Parathyroid adenoma (tissue), 2 donors: ENCODE measurements at regions not wholly inside any gene's neighbourhood (a gene's known extent, or its start where the extent isn't known, plus 50 kb on each side); places are given as distances from the start of the nearest gene placed in this dataset.

Source experiments
- H2AFZ ChIP-seq: fragments of 300-600 bp; sonication (generic); one replicate; pipeline ENCODE4 v1.7.0; 2017; ENCODE audit warnings: antibody characterized with exemption, mild to moderate bottlenecking
- H3K27ac ChIP-seq: fragments of 300-600 bp; sonication (generic); one replicate; pipeline ENCODE4 v1.7.0; 2017
- H3K27me3 ChIP-seq: fragments of 300-600 bp; sonication (generic); one replicate; pipeline ENCODE4 v1.7.0; 2017; ENCODE audit warnings: low read length; ENCODE audit not compliant: control insufficient read depth, insufficient read depth
- H3K36me3 ChIP-seq: fragments of 300-600 bp; sonication (generic); one replicate; pipeline ENCODE4 v1.7.0; 2017; ENCODE audit warnings: low read length; ENCODE audit not compliant: control insufficient read depth, insufficient read depth
- H3K4me1 ChIP-seq: fragments of 300-600 bp; sonication (generic); one replicate; pipeline ENCODE4 v1.7.0; 2017; ENCODE audit warnings: control low read depth
- H3K4me2 ChIP-seq: fragments of 300-600 bp; sonication (generic); one replicate; pipeline ENCODE4 v1.7.0; 2017; ENCODE audit warnings: low read length
- H3K4me3 ChIP-seq: fragments of 300-600 bp; sonication (generic); one replicate; pipeline ENCODE4 v1.7.0; 2017; ENCODE audit warnings: low read depth, low read length
- H3K79me2 ChIP-seq: fragments of 300-600 bp; sonication (generic); one replicate; pipeline ENCODE4 v1.7.0; 2017; ENCODE audit warnings: control low read depth
- H3K9ac ChIP-seq: fragments of 300-600 bp; sonication (generic); one replicate; pipeline ENCODE4 v1.7.0; 2017; ENCODE audit warnings: mild to moderate bottlenecking
- H3K9me3 ChIP-seq: fragments of 300-600 bp; sonication (generic); one replicate; pipeline ENCODE4 v1.7.0; 2017; ENCODE audit warnings: low read length; ENCODE audit not compliant: control insufficient read depth
- TF ChIP-seq, protein P1 (sequence below): fragments of 300-600 bp; sonication (generic); IDR thresholded peaks from one replicate; pipeline ENCODE4 v1.7.0; 2017; ENCODE audit warnings: antibody characterized with exemption, mild to moderate bottlenecking
- donor health status: primary hyperparathyroidism.

GRCh38 chr5:114969482-114969881 is 200.2 kb downstream of the TRIM36 start:
- no peak overlapping the region for H3K4me3 ChIP-seq
- H3K4me2 ChIP-seq = no peak overlapping the region
- H3K27ac ChIP-seq = no peak overlapping the region
- no peaks in the 10 kb centered on the region for H3K4me1 ChIP-seq
- H3K27me3 ChIP-seq = no peaks in the 10 kb centered on the region
- no peaks in the 10 kb centered on the region for H3K9me3 ChIP-seq
- H3K9ac ChIP-seq = no peak overlapping the region
- TF ChIP-seq, protein P1, sequence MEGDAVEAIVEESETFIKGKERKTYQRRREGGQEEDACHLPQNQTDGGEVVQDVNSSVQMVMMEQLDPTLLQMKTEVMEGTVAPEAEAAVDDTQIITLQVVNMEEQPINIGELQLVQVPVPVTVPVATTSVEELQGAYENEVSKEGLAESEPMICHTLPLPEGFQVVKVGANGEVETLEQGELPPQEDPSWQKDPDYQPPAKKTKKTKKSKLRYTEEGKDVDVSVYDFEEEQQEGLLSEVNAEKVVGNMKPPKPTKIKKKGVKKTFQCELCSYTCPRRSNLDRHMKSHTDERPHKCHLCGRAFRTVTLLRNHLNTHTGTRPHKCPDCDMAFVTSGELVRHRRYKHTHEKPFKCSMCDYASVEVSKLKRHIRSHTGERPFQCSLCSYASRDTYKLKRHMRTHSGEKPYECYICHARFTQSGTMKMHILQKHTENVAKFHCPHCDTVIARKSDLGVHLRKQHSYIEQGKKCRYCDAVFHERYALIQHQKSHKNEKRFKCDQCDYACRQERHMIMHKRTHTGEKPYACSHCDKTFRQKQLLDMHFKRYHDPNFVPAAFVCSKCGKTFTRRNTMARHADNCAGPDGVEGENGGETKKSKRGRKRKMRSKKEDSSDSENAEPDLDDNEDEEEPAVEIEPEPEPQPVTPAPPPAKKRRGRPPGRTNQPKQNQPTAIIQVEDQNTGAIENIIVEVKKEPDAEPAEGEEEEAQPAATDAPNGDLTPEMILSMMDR = no peak
- H2AFZ ChIP-seq = no peak overlapping the region
- H3K79me2 ChIP-seq = no peaks in the 10 kb centered on the region
- no peaks in the 10 kb centered on the region for H3K36me3 ChIP-seq

DNA sequence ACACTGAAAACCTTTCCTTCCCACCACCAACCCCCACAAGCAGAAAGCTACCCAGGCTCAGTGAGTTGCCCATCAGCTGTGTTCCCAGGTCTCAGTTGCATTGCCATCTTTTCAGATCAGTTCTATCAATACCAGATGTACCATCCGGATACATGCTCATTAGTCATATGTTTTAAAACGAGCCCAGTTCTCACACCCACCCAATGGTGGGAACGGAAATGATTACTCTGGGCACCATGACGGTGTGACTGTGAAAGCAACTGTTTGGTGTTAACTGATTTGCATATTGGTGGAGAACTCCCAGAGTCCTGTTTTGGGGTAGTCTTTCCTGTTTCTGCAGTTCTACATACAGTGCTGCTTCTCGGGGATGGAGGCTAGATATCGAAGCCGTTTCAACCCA is 212.3 kb downstream of the TRIM36 start:
- Histone ChIP-seq H3K36me3 (no peaks in the 10 kb centered on the region), H3K79me2 (no peaks in the 10 kb centered on the region), H3K9ac (no peak overlapping the region), H3K27ac (no peak overlapping the region), H3K4me3 (no peak overlapping the region), H2AFZ (no peak overlapping the region), H3K4me1 (no peaks in the 10 kb centered on the region), H3K9me3 (no peaks in the 10 kb centered on the region), H3K27me3 (no peaks in the 10 kb centered on the region), H3K4me2 (no peak overlapping the region)
- TF ChIP-seq, protein P1 = no peak

DNA sequence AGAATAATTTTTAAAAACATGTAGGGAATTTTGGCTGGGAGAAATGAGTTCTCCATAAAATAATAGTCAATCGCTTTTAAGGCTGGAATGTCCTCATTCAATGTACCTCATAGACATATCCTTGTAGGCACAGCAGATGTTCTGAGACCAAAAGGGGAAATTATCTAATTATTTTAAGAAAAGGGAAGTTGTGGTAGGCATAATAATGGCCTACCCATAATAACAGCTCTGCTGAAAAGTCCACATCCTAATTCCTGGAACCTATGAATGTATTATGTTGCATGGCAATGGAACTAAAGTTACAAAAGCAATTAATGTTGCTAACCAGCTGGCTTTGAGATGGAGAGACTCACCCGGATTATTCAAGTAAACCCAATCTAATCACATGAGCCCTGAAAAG is 216.1 kb downstream of the TRIM36 start:
- no peaks in the 10 kb centered on the region for H3K27me3 ChIP-seq
- no peak overlapping the region for H2AFZ ChIP-seq
- H3K4me2 ChIP-seq = no peak overlapping the region
- TF ChIP-seq, protein P1 = no peak
- H3K4me3 ChIP-seq = no peak overlapping the region
- H3K4me1 ChIP-seq = no peaks in the 10 kb centered on the region
- no peaks in the 10 kb centered on the region for H3K79me2 ChIP-seq
- no peaks in the 10 kb centered on the region for H3K36me3 ChIP-seq
- H3K27ac ChIP-seq = no peak overlapping the region
- H3K9ac ChIP-seq = no peak overlapping the region
- H3K9me3 ChIP-seq = no peaks in the 10 kb centered on the region

DNA sequence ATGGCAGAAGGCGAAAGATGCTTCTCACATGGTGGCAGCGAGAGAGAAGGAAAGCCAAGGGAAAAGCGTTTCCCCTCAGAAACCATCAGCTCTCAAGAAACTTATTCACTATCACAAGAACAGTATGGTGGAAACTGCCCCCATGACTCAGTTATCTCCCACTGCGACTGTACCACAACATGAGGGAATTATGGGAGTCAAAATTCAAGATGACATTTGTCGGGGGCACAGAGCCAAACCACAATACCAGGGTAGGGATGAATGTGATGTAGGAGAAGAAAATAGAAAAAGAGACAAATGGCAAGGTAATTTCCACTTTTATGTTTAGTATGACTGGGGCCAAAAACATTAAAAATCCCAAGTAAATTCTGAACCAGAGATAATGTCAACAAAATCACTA is 216.8 kb downstream of the TRIM36 start:
- H3K79me2 ChIP-seq = no peaks in the 10 kb centered on the region
- H3K9ac ChIP-seq = no peak overlapping the region
- no peaks in the 10 kb centered on the region for H3K36me3 ChIP-seq
- no peak overlapping the region for H3K27ac ChIP-seq
- no peaks in the 10 kb centered on the region for H3K9me3 ChIP-seq
- H3K27me3 ChIP-seq = no peaks in the 10 kb centered on the region
- H3K4me3 ChIP-seq = no peak overlapping the region
- H3K4me2 ChIP-seq = no peak overlapping the region
- TF ChIP-seq, protein P1 = no peak
- no peaks in the 10 kb centered on the region for H3K4me1 ChIP-seq
- no peak overlapping the region for H2AFZ ChIP-seq

DNA sequence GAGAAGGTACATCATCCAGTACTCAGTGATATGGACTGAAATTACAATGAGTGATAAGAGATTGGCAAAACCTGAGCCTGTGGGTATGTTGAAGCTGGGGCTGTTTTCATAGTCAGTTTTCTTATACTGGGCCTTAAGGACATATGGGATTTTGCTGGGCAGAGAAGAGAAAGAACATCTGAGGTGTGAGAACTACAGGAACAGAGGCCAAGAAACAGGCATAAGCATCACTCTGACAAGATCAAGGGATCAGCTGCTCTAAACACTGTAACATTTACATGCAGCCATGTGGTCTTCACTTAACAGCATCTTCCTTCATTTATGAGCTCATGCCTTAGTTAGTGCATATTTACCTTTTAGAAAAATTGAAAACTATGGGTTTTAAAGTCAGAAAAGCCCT is 220.0 kb downstream of the TRIM36 start:
- no peak overlapping the region for H3K27ac ChIP-seq
- no peaks in the 10 kb centered on the region for H3K4me1 ChIP-seq
- H3K9ac ChIP-seq = no peak overlapping the region
- H2AFZ ChIP-seq = no peak overlapping the region
- H3K36me3 ChIP-seq = no peaks in the 10 kb centered on the region
- H3K9me3 ChIP-seq = no peaks in the 10 kb centered on the region
- H3K79me2 ChIP-seq = no peaks in the 10 kb centered on the region
- TF ChIP-seq, protein P1 = no peak
- H3K4me2 ChIP-seq = no peak overlapping the region
- H3K4me3 ChIP-seq = no peak overlapping the region
- no peaks in the 10 kb centered on the region for H3K27me3 ChIP-seq
